Hippocampal formation (tissue), 2 donors: ENCODE measurements at regions not wholly inside any gene's neighbourhood (a gene's known extent, or its start where the extent isn't known, plus 50 kb on each side); places are given as distances from the start of the nearest gene placed in this dataset.

ENCODE experiments used
- DNase-seq, 2 donors: peaks; one replicate each; lab custom pipeline; 2025; lab: John Stamatoyannopoulos, UW

DNA sequence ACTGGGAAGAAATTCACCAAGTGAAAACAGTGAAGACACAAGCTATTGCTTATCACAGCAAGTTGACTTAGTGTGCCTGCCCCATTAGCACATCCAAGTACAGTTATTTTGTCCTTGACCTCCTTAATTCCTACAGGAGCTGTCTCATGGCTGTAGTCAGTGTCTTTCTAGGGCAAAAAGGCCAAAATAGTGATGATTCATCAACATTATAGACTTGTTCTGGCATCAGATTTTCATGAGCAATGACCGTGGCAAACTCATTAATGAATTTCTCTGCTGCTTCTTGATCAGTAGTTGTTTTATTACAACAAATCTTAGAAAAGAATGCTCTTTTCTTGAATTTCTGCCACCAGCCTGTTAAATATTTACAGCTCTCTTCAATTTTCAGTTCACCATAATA lies 1169.3 kb upstream of the DDX18 start:
- no peak for DNase-seq

DNA sequence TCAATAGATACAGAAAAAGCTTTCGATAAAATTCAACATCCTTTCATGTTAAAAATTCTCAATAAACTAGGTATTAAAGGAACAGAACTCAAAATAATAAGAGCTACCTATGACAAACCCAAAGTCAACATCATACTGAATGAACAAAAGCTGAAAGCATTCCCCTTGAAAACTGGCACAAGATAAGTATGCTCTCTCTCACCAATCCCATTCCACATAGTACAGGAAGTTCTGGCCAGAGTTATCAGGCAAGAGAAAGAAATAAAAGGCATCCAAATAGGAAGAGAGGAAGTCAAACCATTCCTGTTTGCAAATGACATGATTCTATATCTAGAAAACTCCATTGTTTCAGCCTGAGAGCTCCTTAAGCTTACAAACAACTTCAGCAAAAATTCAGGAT lies 1145.8 kb upstream of the DDX18 start:
- DNase-seq: no peak

DNA sequence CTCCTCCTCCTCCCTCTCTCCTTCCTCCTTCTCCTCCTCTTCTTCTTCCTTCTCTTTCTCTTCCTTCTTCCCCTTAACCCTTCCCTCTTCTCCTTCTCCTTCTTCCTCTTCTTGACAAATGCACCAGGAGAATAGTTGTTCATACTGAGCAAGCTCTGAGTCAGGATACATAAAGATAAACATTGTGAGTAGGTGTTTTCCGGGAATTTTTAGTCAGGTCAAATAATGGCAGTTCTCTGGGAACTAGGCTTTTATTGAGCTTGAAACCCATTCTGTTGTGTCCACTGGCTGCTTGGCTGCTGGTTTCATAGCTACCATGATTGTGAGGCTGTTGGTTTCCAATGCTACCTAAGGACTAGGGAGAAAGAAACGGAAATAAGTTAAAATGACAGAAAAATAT lies 1144.7 kb upstream of the DDX18 start:
- DNase-seq: no peak

DNA sequence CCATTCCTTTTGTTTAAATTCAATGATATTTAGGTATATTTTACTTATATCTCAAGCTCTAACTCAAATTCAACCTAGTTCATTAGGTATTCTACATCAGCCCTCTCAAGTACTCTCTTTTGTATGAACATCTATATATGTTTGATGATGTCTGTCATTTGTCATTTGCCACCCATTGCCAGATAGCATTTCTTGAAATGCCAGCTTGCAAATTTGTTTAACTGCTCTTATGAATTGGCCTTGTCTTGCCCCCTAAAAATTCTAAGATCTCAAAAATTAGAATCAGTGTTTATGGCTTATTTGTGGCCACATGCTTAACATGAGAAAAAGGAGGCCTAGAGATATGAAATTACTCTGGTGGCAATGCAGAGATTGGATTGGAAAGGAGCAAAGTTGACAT lies 1140.3 kb upstream of the DDX18 start:
- no peak for DNase-seq

DNA sequence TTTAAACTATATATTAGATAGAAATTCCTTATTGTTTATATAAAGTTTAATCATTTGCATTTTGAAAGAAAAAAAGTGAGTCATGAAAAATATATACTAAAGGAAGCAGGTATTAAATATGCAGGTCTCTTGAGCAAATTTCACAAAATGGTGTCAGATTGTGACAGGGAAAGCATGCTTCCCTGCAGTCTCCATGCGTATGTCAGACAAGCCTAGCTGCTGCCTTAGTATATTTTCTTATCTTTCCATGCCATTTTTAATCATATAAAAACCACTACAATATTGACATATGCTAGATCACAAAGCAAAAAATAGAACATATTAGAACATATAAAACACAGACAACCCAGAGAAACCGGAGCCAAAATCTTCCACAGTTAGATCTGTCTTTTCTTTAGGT lies 1137.7 kb upstream of the DDX18 start:
- DNase-seq: no peak

DNA sequence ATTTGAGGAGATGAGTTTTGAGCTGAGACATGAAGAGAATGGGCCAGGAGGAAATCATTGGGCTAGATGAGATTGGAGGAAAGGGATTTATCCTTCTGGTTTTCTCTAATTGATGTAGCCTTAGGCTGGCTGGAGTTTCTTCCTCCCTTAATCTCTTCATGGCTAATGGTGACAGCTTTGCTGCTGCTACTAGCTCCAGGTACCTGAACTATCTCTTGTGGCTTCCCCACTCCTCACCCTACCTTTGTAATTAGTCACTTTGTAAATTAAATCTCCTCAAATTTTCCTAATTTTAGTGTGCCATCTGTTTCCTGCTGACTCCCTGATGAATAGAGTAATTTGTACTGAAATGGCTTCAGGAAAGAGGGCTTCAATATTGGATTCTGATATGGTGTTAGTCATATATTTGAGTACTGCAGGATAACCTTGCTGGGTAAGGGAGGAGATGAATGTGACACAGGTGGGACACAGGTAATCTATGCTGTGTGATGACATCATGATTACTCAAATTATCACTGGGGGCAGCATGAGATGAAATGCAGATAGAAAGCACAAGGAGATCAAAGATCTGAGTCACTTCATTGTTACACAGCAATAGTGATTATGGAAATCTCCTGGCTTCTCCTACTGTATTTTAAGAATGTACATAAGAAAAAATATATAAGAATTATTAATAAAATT lies 1134.1 kb upstream of the DDX18 start:
- no peak for DNase-seq

DNA sequence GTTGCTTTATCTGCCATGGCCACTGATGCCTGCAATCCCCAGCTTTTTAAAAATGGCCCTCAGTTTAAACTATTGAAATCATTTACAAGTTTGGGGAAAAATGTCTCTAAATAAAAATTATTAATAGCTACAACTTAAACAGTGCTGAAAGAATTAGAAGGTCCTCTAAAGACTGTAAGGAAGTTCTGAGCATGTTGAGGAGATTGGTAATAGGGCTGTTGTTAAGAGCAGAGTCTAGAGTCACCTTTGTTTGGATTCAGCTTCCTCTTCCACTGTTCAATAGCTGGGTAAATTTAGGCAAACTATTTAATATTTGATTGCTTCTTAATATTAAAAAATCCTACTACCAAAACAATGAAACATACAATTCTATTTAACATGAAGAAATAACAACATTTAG lies 1127.1 kb upstream of the DDX18 start:
- no peak for DNase-seq

DNA sequence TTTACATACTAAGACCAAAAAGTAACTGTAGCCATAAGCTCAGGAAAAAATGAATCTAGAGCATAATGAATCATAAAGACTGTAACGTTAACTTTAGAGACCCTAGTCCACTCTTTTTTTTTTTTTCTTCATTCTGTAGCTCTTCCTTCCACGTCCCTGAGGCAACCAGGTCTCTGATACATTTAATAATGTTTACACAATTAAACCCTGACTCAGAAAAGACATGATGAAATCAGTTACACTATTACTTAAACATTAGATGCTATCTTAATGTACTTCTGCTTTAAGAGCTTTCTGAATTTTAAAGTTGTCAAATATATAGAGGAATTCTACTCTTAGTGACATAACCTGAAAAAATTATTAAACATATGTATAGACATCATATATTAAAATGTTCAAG lies 1121.5 kb upstream of the DDX18 start:
- no peak for DNase-seq

DNA sequence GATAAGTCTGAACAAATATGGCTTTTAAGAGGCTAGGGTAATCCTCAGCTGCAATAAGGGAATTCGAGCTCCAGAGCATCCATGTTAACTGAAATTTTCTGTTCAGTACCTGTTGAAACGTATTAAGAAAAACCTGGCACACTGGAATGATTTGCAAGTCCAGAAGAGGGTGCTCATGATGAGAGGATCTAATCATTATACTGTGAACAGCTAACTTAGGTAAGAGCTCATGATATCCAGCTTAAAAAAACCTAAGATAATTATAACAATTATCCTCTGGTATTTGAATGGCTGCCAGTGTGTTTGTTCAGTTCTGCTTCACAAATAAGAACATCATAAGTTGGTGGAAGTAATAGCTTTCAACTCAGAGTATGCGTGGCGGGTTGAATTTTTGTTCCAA lies 1118.3 kb upstream of the DDX18 start:
- no peak for DNase-seq

DNA sequence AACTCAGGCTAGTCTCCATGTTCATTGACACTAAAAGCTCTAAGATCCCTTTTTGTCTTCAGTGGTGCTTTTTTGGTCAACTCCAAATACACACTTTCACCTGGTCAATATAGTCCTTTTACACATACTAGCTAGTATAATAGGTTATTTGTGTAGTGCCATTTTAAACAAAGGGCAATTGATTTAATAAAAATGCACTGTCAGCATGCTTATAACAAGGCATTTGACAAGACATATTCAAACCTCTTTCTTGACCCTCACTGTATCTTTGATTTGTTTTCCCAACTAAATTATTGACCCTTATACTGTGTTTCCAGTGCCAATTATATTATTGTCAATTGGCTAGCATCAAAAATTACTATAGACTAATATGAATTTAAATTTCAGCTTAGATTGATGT lies 1117.6 kb upstream of the DDX18 start:
- DNase-seq: no peak

DNA sequence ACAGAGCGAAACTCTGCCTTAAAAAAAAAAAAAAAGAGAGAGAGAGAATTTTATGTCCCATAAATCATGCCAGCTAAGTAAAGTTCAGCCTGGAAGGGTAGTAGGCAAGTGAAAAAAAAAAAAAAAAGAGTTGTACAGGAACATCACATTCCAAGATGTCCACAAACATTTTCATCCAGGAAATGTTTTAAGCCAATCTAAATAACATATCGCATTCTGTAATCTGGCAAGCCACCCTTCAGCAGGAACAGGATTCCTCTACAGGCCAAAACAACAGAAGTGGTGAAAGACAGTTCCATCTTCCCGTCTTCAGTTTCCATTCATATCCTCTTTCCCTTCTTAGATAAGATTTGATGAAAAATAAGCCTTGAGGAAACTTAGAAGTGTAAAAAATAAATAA lies 1108.1 kb upstream of the DDX18 start:
- no peak for DNase-seq

DNA sequence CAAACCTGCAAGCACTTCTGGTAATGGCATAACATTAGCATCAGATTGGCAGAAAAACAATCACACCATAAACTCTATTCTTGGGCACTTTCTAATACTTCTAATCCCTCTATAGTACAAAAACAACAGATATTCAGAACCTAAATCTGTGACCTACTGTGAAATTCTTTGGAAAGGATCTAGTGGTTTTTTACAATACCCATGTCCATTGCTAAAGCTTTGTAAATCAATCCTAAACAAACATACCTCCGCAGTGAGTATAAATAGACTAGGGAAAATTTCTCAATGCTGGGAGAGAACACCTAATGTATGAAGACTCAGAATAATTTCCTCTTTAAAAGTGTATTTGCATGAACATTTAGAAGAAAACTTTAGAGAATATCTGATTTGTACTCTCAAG lies 1098.5 kb upstream of the DDX18 start:
- no peak for DNase-seq

DNA sequence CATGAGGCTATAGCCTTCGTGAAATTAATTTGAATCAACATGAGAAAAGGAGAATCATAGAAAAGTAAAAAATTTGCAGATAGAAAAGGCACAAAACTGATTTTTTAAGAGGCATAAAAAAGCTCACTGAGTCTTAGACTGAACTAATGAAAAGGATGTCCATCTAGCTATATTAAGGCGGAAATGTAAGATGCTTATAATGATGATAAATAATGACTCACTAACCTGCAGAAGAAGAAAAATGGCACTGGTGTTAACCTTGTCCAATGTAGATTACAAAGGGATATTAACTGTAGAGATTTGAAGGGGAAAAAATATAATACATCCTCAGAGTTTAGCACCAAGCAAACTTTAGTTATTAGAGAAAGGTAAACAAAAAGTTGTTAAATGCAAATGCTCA lies 1098.0 kb upstream of the DDX18 start:
- no peak for DNase-seq

DNA sequence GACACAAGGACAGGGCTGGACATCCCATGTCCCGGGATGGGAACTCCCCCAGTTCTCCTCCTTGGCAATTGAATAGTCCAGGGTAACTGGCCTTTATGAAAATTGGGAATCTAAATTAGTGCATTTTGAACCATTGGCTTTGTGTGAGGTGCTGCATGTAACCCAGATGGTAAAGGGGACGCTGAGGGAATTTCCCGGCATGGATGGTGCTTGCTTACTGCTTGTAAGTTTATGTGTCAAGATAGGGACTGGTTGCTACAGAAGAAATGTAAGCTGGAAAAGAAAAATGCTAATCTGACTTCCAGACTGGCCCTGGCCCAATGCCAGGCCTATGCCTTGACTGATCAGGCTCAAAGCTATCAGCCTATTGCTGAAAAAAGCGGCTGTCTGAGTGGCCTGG lies 1096.7 kb upstream of the DDX18 start:
- no peak for DNase-seq

DNA sequence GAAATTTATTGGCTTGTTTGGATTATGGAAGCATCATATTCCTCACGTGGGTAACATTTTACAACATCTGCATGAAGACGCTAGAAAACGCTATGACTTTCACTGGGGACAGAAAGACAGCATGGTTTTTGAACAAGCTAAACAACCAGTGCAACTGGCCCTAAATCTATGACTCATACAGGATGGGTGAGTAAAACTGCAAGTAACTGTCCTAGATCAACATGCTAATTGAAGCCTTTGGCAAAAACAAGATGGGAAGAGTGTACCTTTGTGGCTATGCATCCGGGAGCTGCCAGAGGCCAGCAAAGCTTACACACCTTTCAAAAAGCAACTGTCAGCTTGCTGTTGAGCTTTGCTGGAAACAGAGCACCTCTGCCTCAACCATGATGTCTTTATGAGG lies 1096.0 kb upstream of the DDX18 start:
- DNase-seq: no peak

DNA sequence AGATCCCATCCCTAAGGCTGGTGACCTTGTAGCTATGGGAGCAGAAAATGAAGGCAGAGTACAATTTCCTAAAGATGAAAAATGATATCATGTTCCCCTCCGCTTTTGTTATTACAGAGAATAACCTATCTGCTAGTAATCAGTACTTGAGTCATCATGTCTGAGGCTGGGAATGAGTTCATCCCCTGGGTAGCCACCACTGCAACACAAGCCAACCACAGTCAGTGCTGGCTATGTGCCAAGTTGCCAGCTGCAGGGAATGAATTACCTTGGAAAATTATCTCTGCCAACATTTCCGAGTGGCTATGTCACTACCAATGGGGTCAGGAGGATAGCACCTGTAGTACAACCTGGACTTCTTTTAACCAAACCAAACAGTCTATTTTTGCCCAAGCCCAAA lies 1094.7 kb upstream of the DDX18 start:
- DNase-seq: no peak

DNA sequence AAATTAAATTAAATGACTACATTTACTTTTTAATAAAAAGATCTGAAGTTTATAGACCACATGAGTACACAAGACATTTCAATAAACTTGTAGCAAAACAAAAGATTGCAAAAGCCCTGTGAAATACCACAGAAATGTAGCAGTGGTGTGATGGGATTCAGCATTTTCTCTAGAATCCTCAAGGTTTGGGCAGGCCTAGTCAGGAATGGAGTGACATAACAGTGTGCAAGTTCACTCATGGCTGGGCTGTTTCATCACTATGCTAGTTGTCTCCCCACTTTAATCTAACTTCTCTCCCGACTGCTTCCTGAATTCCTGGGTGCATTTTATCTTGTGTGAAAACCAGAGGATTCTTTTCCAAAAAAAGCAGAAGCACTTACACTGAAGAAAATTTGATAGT lies 1089.9 kb upstream of the DDX18 start:
- DNase-seq: no peak

DNA sequence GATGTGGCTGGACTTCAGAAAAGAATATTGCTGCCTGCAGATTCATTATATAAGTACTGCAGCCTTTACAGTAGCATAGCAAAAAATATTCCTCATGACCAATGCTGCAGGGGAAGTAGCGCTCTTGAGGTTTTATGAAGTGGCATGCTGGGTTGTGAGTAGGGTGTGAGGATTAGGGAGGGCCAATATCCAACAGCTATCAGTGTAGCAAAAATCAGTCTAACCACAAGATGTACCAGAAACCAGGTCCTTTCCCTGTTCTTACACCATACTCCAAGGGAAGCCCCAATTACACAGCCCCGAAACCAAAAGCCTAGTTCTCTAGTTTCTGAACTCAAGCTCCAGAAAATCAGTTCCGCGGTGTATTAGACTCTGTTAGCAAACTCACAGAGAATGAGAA lies 1082.2 kb upstream of the DDX18 start:
- DNase-seq: no peak

DNA sequence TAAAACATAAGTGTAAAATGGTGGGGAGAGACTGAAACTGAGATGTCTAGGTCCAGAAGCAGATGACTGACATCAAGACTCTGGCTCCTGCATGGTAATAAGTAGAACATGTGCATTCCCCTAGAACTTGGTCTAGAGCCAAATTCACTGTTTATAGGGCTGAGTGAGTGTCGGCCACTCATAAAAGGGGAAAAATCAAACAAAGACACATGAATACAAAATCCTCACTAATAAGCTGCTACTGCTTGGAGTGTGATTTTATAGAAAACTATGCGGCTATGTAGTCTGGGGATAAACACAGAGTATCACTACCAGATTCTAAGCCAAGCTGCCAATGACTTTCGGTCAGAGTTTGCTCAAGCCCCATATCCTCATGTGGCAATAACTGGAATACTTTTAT lies 1080.8 kb upstream of the DDX18 start:
- no peak for DNase-seq

DNA sequence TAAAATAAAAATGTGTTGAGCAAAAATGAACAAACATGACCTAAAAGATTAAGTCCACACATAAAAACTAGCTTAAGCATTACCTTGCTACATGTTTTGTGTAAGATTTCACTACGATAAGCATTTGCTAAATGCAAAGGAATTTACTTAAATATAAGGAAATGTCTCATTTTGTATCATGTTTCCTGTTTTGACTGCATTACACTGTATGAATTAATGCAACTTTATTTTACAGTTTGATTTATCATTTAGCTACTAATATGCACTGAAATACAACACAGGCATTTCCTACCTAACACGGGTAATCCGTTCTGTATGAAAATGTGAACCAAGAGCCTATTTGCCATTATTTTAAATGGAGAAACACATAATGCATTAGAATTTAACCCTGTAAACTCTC lies 1076.5 kb upstream of the DDX18 start:
- no peak for DNase-seq

DNA sequence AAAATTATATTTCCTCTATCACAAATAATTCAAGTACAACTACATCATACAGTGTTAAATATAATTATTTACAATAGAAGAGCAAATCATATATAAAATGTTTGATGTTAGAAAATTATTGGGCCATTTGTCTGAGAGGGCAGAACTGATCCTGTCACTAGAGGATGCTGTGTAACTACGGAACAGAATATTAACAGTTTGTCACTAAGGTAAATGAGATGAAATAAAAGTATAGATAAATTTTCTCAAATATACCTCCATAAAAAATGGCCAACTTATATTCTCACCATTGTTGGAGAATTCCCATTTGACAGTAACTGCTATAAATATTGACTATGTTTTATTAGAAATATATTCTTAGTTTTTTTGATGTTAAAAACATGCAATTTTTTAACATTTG lies 1067.4 kb upstream of the DDX18 start:
- no peak for DNase-seq

DNA sequence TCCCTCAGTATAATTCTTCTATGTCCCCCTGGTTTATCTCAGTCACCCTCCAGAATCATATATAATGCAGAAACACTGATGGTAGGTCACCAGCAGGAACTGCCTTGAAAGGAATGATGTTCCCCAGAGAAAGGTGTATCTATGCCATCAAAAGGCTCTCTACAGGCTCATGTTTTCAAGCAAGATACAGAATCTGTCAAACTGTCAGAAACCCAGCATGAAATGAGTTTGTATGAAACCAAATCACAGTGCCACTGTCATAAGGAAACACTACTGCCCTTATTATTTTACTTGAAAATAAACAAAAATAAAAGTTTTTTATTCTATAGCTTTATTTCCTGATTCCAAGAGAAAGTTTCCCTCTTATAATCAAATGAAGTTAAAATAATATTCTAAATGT lies 1064.5 kb upstream of the DDX18 start:
- DNase-seq: no peak

DNA sequence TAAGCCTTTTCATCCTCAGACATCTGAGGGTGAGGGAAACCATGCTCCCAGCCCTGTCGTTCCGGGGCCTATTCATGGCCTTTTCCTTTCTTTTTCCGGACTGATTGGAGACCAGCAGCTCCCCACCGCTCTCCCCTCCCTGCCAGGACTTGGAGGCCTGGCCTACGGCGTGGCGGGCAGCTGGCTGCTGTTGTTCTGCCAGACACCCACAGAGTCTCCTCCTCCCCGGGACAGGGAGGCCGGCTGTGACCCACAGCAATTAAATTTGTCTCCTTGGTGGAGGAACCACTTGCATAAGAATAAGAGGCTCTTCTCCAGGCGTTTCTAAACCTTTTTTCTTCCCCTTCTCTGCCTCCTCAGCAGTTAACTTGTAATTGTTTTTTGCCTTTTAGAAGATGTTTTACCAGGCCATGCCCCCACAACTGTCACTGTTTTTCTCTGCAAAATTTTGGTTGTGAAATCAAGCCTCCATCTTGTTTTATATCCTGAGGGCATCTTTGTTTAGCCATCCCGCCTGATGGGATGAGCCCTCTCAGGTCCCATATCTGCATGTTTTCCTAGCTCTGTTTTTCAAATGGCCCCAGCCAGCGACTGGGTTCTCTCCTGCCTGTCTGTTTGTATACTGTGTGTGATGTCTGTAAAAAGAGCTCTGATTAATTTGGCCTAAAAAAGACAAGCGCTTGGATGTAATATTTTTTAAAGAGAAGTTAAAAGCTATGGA lies 1060.0 kb upstream of the DDX18 start:
- DNase-seq: no peak

DNA sequence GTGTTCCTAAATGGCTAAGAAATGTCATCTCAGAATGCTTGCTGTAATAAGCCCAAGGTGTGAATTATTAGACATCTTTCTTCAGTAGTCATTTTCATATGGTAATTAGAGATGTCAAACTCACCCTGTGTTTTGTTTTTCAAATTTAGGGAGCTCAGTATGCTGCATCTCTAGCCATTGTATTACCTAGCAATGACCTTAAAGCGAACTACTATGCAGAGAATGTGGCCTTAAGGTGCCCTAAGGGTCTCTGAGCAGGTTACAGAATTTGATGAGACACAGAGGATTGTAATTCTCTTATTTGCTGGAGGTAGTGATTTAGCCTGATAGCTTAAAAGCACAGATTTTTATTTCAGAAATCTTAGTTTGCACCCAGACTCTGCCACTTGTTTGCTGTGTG lies 1052.6 kb upstream of the DDX18 start:
- no peak for DNase-seq
